HCT116 (cell line): ENCODE measurements at regions not wholly inside any gene's neighbourhood (a gene's known extent, or its start where the extent isn't known, plus 50 kb on each side); places are given as distances from the start of the nearest gene placed in this dataset.

Experiments used
- ATAC-seq: fragments of 200-7000 bp; cut with Tn5 transposase; 2 replicates; pipeline ENCODE4 v1.9.1; 2020; ENCODE audit warnings: mild to moderate bottlenecking, moderate library complexity
- BruUV-seq: library from RNA; stranded (reverse); fragments of 400-500 nt; replicated peaks from 2 replicates; lab custom pipeline; 2021; lab: Mats Ljungman, UMichigan
- CTCF ChIA-PET: fragments of 300-600 bp; sonication (Branson Sonifier 250); formaldehyde crosslinking; loops from one replicate; lab custom pipeline; 2021; ENCODE audit warnings: antibody characterized with exemption; lab: Charles Lee
- POLR2A ChIA-PET: fragments of 300-600, 350-600 bp; sonication (Branson Sonifier 250); formaldehyde crosslinking; loops from one replicate; lab custom pipeline; 2021; ENCODE audit warnings: antibody characterized with exemption; lab: Charles Lee
- RAD21 ChIA-PET, 2 experiments: fragments of 300-600 bp; sonication (Branson Sonifier 250); formaldehyde crosslinking; loops; one replicate each; lab custom pipeline; 2023; ENCODE audit warnings: low total read pairs in 2 of 2; ENCODE audit not compliant: uncharacterized antibody in 2 of 2, unreplicated experiment in 2 of 2, low non-redundant PET in 1 of 2; lab: Charles Lee
- DNase-seq: peaks from one replicate; pipeline ENCODE4 v3.0.0-alpha.2; 2010; ENCODE audit warnings: low read depth, low spot score
- H2AFZ ChIP-seq: fragments of 200-600 bp; shearing (Covaris generic), sonication (generic); 2 replicates; pipeline ENCODE4 v1.6.1; 2017; ENCODE audit warnings: low read depth, mixed run types, mixed read lengths, antibody characterized with exemption, low read length; ENCODE audit not compliant: poor library complexity, severe bottlenecking
- H3K27ac ChIP-seq: 2 replicates; pipeline ENCODE4 v1.5.1; 2012; ENCODE audit warnings: low read depth, low read length
- H3K27me3 ChIP-seq: fragments of 200-600 bp; sonication (generic); 2 replicates; pipeline ENCODE4 v1.6.1; 2016; ENCODE audit warnings: mixed run types, low read length, mixed read lengths; ENCODE audit not compliant: insufficient read depth
- H3K36me3 ChIP-seq, 2 experiments: fragments of 200-500 bp in 1 of 2; fragments of 200-600 bp in 1 of 2; sonication (Bioruptor generic) in 1 of 2; sonication (generic) in 1 of 2; 2 replicates each; pipeline versions ENCODE4 v1.5.1 to v1.6.1; 2014 to 2016; ENCODE audit warnings: low read length in 2 of 2, inconsistent platforms in 1 of 2, mixed read lengths in 1 of 2, mixed run types in 1 of 2; ENCODE audit not compliant: insufficient read depth in 2 of 2, control insufficient read depth in 1 of 2
- H3K4me1 ChIP-seq, 2 experiments: fragments of 200-600 bp in 1 of 2; sonication (generic) in 1 of 2; 2 replicates each; pipeline versions ENCODE4 v1.5.1 to v1.6.1; 2012 to 2017; ENCODE audit warnings: low read length in 2 of 2, inconsistent platforms in 1 of 2, mild to moderate bottlenecking in 1 of 2, mixed read lengths in 1 of 2, mixed run types in 1 of 2, moderate library complexity in 1 of 2; ENCODE audit not compliant: insufficient read depth in 2 of 2, control insufficient read depth in 1 of 2
- H3K4me2 ChIP-seq: fragments of 200-600 bp; sonication (generic); 2 replicates; pipeline ENCODE4 v1.6.1; 2017; ENCODE audit warnings: mixed run types, low read length, mixed read lengths
- H3K4me3 ChIP-seq, 2 experiments: fragments of 200-600 bp in 1 of 2; sonication (generic) in 1 of 2; replicated peaks in 1 of 2; 2 replicates each; pipeline ENCODE4 v1.5.1; 2011 to 2016; ENCODE audit warnings: low read length in 2 of 2, control low read depth in 1 of 2, low read depth in 1 of 2, mild to moderate bottlenecking in 1 of 2, mixed read lengths in 1 of 2, mixed run types in 1 of 2
- H3K79me2 ChIP-seq: fragments of 200-600 bp; sonication (generic); 2 replicates; pipeline ENCODE4 v1.6.1; 2017; ENCODE audit warnings: mild to moderate bottlenecking, mixed run types, low read length, moderate library complexity, mixed read lengths; ENCODE audit not compliant: insufficient read depth
- H3K9ac ChIP-seq: fragments of 200-600 bp; sonication (generic); 2 replicates; pipeline ENCODE4 v1.6.1; 2016; ENCODE audit warnings: low read length, mixed read lengths
- H3K9me2 ChIP-seq: fragments of 200-600 bp; sonication (generic), shearing (Covaris generic); 2 replicates; pipeline ENCODE4 v1.6.1; 2017; ENCODE audit warnings: mixed run types, mild to moderate bottlenecking, moderate library complexity; ENCODE audit not compliant: insufficient read depth
- H3K9me3 ChIP-seq, 2 experiments: fragments of 200-500 bp in 1 of 2; fragments of 200-600 bp in 1 of 2; sonication (Bioruptor generic) in 1 of 2; sonication (generic) in 1 of 2; 2 replicates each; pipeline ENCODE4 v1.6.1; 2014 to 2017; ENCODE audit warnings: low read length in 2 of 2, mixed read lengths in 2 of 2, inconsistent platforms in 1 of 2, low read depth in 1 of 2, mild to moderate bottlenecking in 1 of 2, mixed run types in 1 of 2, moderate library complexity in 1 of 2; ENCODE audit not compliant: control insufficient read depth in 1 of 2, insufficient read depth in 1 of 2
- H4K20me1 ChIP-seq: fragments of 200-600 bp; sonication (generic), shearing (Covaris generic); 2 replicates; pipeline ENCODE4 v1.6.1; 2017; ENCODE audit warnings: mixed run types, mild to moderate bottlenecking, moderate library complexity; ENCODE audit not compliant: insufficient read depth
- CBX3 ChIP-seq: IDR thresholded peaks from 2 replicates; pipeline ENCODE4 v1.6.1; 2012; ENCODE audit warnings: low read depth
- CTCF ChIP-seq, 3 experiments: fragments of 200-600 bp in 1 of 3; sonication (generic) in 1 of 3; IDR thresholded peaks in 2 of 3; conservative IDR thresholded peaks in 1 of 3; 2 replicates each; pipeline ENCODE4 v1.5.1; 2012 to 2017; ENCODE audit warnings: low read depth in 2 of 3, low read length in 2 of 3, antibody characterized with exemption in 1 of 3, borderline replicate concordance in 1 of 3, control low read depth in 1 of 3, mild to moderate bottlenecking in 1 of 3, mixed read lengths in 1 of 3, mixed run types in 1 of 3, moderate library complexity in 1 of 3; ENCODE audit not compliant: insufficient read depth in 1 of 3
- EGR1 ChIP-seq: IDR thresholded peaks from 2 replicates; pipeline ENCODE4 v1.6.1; 2012; ENCODE audit warnings: low read depth
- EZH2 ChIP-seq: fragments of 200-600 bp; sonication (generic); IDR thresholded peaks from 2 replicates; pipeline ENCODE4 v1.6.1; 2017; ENCODE audit warnings: antibody characterized with exemption, mixed run types
- EZH2phosphoT487 ChIP-seq: fragments of 200-600 bp; IDR thresholded peaks from 2 replicates; pipeline ENCODE4 v1.6.1; 2018; ENCODE audit warnings: antibody characterized with exemption, borderline replicate concordance
- JUND ChIP-seq: IDR thresholded peaks from 2 replicates; pipeline ENCODE4 v1.6.1; 2012
- POLR2A ChIP-seq: IDR thresholded peaks from 2 replicates; pipeline ENCODE4 v1.7.0; 2011; ENCODE audit warnings: borderline replicate concordance; ENCODE audit not compliant: insufficient read depth, insufficient read length; ENCODE audit errors: extremely low read depth
- POLR2AphosphoS5 ChIP-seq: IDR thresholded peaks from 2 replicates; pipeline ENCODE4 v1.6.1; 2011; ENCODE audit warnings: mild to moderate bottlenecking, low read depth, low read length, moderate library complexity
- RAD21 ChIP-seq: IDR thresholded peaks from 2 replicates; pipeline ENCODE4 v1.6.1; 2012; ENCODE audit warnings: low read depth, mild to moderate bottlenecking
- SP1 ChIP-seq: IDR thresholded peaks from 2 replicates; pipeline ENCODE4 v1.6.1; 2012; ENCODE audit warnings: low read depth
- YY1 ChIP-seq: IDR thresholded peaks from 2 replicates; pipeline ENCODE4 v1.6.1; 2011; ENCODE audit warnings: low read length, low read depth, moderate library complexity, mild to moderate bottlenecking; ENCODE audit not compliant: insufficient replicate concordance; ENCODE audit errors: extremely low read depth
- ZBTB33 ChIP-seq: IDR thresholded peaks from 2 replicates; pipeline ENCODE4 v1.6.1; 2011; ENCODE audit warnings: mild to moderate bottlenecking, low read length, moderate library complexity; ENCODE audit not compliant: insufficient replicate concordance; ENCODE audit errors: extremely low read depth
- ZFX ChIP-seq: fragments of 450-650 bp; IDR thresholded peaks from 2 replicates; pipeline ENCODE4 v1.6.1; 2017
- intact Hi-C: fragments of 100-400 bp; cut with micrococcal nuclease; formaldehyde crosslinking; loops from 2 replicates; pipeline ENCODE4 v1.10.0; 2022
- TF ChIP-seq, protein P1 (sequence below): IDR thresholded peaks from 2 replicates; pipeline ENCODE4 v1.6.1; 2012
- TF ChIP-seq, protein P2 (sequence below): IDR thresholded peaks from 2 replicates; pipeline ENCODE4 v1.6.1; 2012

DNA sequence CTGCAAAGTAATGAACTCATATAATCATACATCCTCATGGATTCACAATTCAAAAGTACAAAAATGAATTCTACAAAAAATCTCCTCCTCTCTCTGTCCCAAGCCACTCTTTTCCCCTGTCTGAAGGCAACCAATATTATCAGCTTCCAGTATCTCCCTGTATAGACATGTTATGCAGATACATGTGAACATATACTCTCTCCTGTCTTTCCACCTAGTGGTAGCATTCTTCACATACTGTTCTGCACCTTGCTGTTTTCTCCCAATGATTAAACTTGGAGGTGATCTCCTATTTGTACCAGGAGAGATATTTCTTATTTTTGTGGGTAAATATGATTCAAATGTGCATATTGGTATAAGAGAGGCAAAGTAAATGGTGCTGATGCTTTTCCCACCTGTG is 416.4 kb downstream of the EPM2A start:
- Histone ChIP-seq H3K4me1 (no peaks in the 10 kb centered on the region), H3K9me3 (no peaks in the 10 kb centered on the region), H3K4me3 (no peak overlapping the region), H3K27ac (no peak overlapping the region), H3K27me3 (no peaks in the 10 kb centered on the region), H3K79me2 (no peaks in the 10 kb centered on the region), H3K9me2 (no peaks in the 10 kb centered on the region), H4K20me1 (no peaks in the 10 kb centered on the region), H3K4me2 (no peak overlapping the region), H3K36me3 (no peaks in the 10 kb centered on the region), H3K9ac (no peak overlapping the region), H2AFZ (no peak overlapping the region)
- ChIA-PET CTCF (no interaction called here), POLR2A (no interaction called here), RAD21 (no interaction called here)
- DNase-seq (peak; percentile 1), ATAC-seq (peak; percentile 66)
- no TSS peak for BruUV-seq
- intact Hi-C loops, result no loop called here
- TF ChIP-seq EZH2 (no peak), CTCF (IDR thresholded peaks at IDR 0.05 in 2 of 3, conservative IDR thresholded peaks at IDR 0.05 in 1 of 3; ENCODE audit: borderline replicate concordance in 1 of 3, insufficient read depth in 1 of 3, low read depth in 2 of 3, low read length in 2 of 3) (peak in 2 of 3 experiments; percentile 22 to 32; a peak in 2 of 6 replicates), ZBTB33 (no peak)

GRCh38 chr6:145319605-145320004 is 415.7 kb downstream of the EPM2A start:
- Histone ChIP-seq H3K9me2 (no peaks in the 10 kb centered on the region), H3K36me3 (no peaks in the 10 kb centered on the region), H2AFZ (no peak overlapping the region), H3K79me2 (no peaks in the 10 kb centered on the region), H3K27me3 (no peaks in the 10 kb centered on the region), H3K9me3 (no peaks in the 10 kb centered on the region), H4K20me1 (no peaks in the 10 kb centered on the region), H3K4me3 (no peak overlapping the region), H3K4me1 (no peaks in the 10 kb centered on the region), H3K9ac (no peak overlapping the region), H3K4me2 (no peak overlapping the region), H3K27ac (no peak overlapping the region)
- no TSS peak for BruUV-seq
- RAD21 ChIA-PET, result no interaction called here
- DNase-seq (no peak), ATAC-seq (no peak)
- POLR2A ChIA-PET, result no interaction called here
- CTCF ChIA-PET, result no interaction called here
- intact Hi-C loops, result no loop called here
- TF ChIP-seq EGR1, result no peak
- no peak for TF ChIP-seq YY1
- no peak for TF ChIP-seq ZBTB33
- no peak for TF ChIP-seq RAD21
- no peak for TF ChIP-seq EZH2phosphoT487
- TF ChIP-seq POLR2A, result no peak
- no peak for TF ChIP-seq JUND
- no peak for TF ChIP-seq CBX3
- no peak for TF ChIP-seq SP1
- TF ChIP-seq, protein P1, sequence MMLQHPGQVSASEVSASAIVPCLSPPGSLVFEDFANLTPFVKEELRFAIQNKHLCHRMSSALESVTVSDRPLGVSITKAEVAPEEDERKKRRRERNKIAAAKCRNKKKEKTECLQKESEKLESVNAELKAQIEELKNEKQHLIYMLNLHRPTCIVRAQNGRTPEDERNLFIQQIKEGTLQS, result no peak
- TF ChIP-seq POLR2AphosphoS5, result no peak
- TF ChIP-seq, protein P2, sequence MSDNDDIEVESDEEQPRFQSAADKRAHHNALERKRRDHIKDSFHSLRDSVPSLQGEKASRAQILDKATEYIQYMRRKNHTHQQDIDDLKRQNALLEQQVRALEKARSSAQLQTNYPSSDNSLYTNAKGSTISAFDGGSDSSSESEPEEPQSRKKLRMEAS, result no peak
- no peak for TF ChIP-seq ZFX
- TF ChIP-seq EZH2, result no peak
